Cardiac fibroblast (primary cell): ENCODE measurements at regions not wholly inside any gene's neighbourhood (a gene's known extent, or its start where the extent isn't known, plus 50 kb on each side); places are given as distances from the start of the nearest gene placed in this dataset.
"Not testable (repeated sequence)": the region's sequence is repeated elsewhere in the genome, so short reads cannot be mapped to it uniquely, and the experiment has no call there.

ENCODE experiments used
- DNase-seq, 2 donors: peaks; one replicate each; pipeline versions ENCODE4 v3.0.0 to v3.0.0-alpha.2; 2010; ENCODE audit warnings: low read depth in 2 of 2
- H3K4me3 ChIP-seq, 2 donors: replicated peaks in 1 of 2; 1 replicate in 1 of 2; 2 replicates in 1 of 2; pipeline ENCODE4 v1.5.1; 2011; ENCODE audit warnings: low read depth in 2 of 2, low read length in 2 of 2, mild to moderate bottlenecking in 2 of 2, moderate library complexity in 1 of 2
- CTCF ChIP-seq: IDR thresholded peaks from one replicate; pipeline ENCODE4 v1.5.1; 2011; ENCODE audit warnings: low read depth, mild to moderate bottlenecking, low read length, inconsistent platforms

GRCh38 chr9:33649463-33649862, 125.4 kb downstream of the ANKRD18B start:
- no peak for TF ChIP-seq CTCF
- no peak overlapping the region for H3K4me3 ChIP-seq
- DNase-seq: no peak

GRCh38 chr9:33651125-33651524, 127.1 kb downstream of the ANKRD18B start:
- no peak for DNase-seq
- TF ChIP-seq CTCF: no peak
- no peak overlapping the region for H3K4me3 ChIP-seq

- H3K4me3 ChIP-seq: no peak overlapping the region
- no peak for TF ChIP-seq CTCF
- peak in 1 of 2 donors; percentile 2 for DNase-seq
Measured at GRCh38 chr9:33659921-33660320, 135.4 kb upstream of the PRSS3 start.

GRCh38 chr9:33660772-33661171, 134.6 kb upstream of the PRSS3 start:
- no peak for DNase-seq
- no peak overlapping the region for H3K4me3 ChIP-seq
- no peak for TF ChIP-seq CTCF

- TF ChIP-seq CTCF: no peak
- peak in 1 of 2 donors; percentile 17 for DNase-seq
- H3K4me3 ChIP-seq: no peak overlapping the region
Measured at GRCh38 chr9:33661176-33661575, 134.2 kb upstream of the PRSS3 start.

- no peak for DNase-seq
- TF ChIP-seq CTCF: no peak
- no peak overlapping the region for H3K4me3 ChIP-seq
Measured at GRCh38 chr9:33662871-33663270, 132.5 kb upstream of the PRSS3 start.

- peak overlapping the region; percentile 30 to 40 for H3K4me3 ChIP-seq
- not testable (repeated sequence) for DNase-seq
Measured at GRCh38 chr9:33676194-33676745, 119.1 kb upstream of the PRSS3 start.
